ENCODE measurements at regions not wholly inside any gene's neighbourhood (a gene's known extent, or its start where the extent isn't known, plus 50 kb on each side); places are given as distances from the start of the nearest gene placed in this dataset.

DNA sequence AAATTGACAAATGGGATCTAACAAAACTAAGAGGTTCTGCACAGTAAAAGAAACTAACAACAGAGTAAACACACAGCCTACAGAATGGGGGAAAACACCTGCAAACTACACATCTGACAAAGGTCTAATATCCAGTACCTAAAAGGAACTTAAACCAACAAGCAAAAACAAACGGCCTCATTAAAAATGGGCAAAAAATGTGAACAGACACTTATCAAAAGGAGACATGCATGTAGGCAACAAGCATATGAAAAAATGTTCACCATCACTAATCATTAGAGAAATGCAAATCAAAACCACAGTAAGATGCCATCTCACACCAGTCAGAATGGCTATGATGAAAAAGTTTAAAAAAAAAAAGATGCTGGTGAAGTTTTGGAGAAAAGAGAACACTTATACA lies 197.4 kb downstream of the KBTBD2 start:
- dilution Hi-C loops (cut with HindIII; ENCODE audit: low sequenced_read_pairs, unreplicated experiment): no loop called here
- no TSS peak for BruUV-seq (replicated peaks)
- no peak for ATAC-seq (ENCODE audit: low read depth)

More for the DNA sequence above, 197.4 kb downstream of the KBTBD2 start:
- H3K14ac ChIP-seq (replicated peaks; ENCODE audit: low read depth, low read length): no peak overlapping the region
- no peak overlapping the region for H2BK120ac ChIP-seq (ENCODE audit: low read depth, low read length)
- intact Hi-C loops (cut with micrococcal nuclease): no loop called here
- no peaks in the 10 kb centered on the region for H3K36me3 ChIP-seq (ENCODE audit: control insufficient read depth, insufficient read depth, low read length)
- no peak overlapping the region for H4K8ac ChIP-seq (ENCODE audit: low read depth in 2 of 2, low read length in 2 of 2)
- H3K4ac ChIP-seq (ENCODE audit: low read depth, low read length): no peak overlapping the region
- no peak overlapping the region for H2AK9ac ChIP-seq (replicated peaks; ENCODE audit: low read depth, low read length, poor library complexity)
- no peak for TF ChIP-seq RFX5 (IDR thresholded peaks at IDR 0.05; ENCODE audit: low read depth, low read length)
- ChIA-PET CTCF (no interaction called here), POLR2A (ENCODE audit: unreplicated experiment) (no interaction called here)
- H2BK5ac ChIP-seq (ENCODE audit: low read depth, low read length, poor library complexity, severe bottlenecking): no peak overlapping the region
- no peaks in the 10 kb centered on the region for H3K79me1 ChIP-seq (ENCODE audit: low read depth in 1 of 2, low read length in 2 of 2)
- no peak overlapping the region for H3K4me3 ChIP-seq (ENCODE audit: insufficient read depth, low read depth, low read length)
- no peak overlapping the region for H3K56ac ChIP-seq (ENCODE audit: extremely low read depth, insufficient read depth, low read length)
- H4K20me1 ChIP-seq (ENCODE audit: insufficient read depth, low read length): no peaks in the 10 kb centered on the region
- H3K27ac ChIP-seq (ENCODE audit: insufficient read depth, low read length): no peak overlapping the region
- no peak overlapping the region for H2AFZ ChIP-seq (replicated peaks; ENCODE audit: low read length, poor library complexity)
- WGBS, 2 experiments (ENCODE audit: extremely low coverage in 2 of 2, insufficient read length in 1 of 2): no CpG with 5 or more reads among the region's 1 CpG
- no peak overlapping the region for H2BK15ac ChIP-seq (ENCODE audit: low read depth, low read length)
- H3K9me3 ChIP-seq (ENCODE audit: control insufficient read depth, insufficient read depth, low read length): no peaks in the 10 kb centered on the region
- no peak overlapping the region for H2BK20ac ChIP-seq (ENCODE audit: low read depth, low read length)
- H2AK5ac ChIP-seq (ENCODE audit: low read depth, low read length): no peak overlapping the region
- H3K4me2 ChIP-seq (ENCODE audit: low read depth, low read length): no peak overlapping the region
- no peak overlapping the region for H4K5ac ChIP-seq (ENCODE audit: low read depth, low read length)
- no peaks in the 10 kb centered on the region for H3K4me1 ChIP-seq (ENCODE audit: control insufficient read depth, insufficient read depth, low read length)
- in situ Hi-C loops (cut with MboI; ENCODE audit: low sequenced_read_pairs): no loop called here
- DNase-seq: no peak
- no peaks in the 10 kb centered on the region; the same call in 1 of the 2 replicates for H3K9me1 ChIP-seq (ENCODE audit: insufficient read depth, low read length)
- H3K18ac ChIP-seq (ENCODE audit: low read depth, low read length): no peak overlapping the region
- H3K27me3 ChIP-seq (ENCODE audit: control insufficient read depth, insufficient read depth, low read length): no peaks in the 10 kb centered on the region
- H4K91ac ChIP-seq (ENCODE audit: insufficient read depth, low read depth, low read length): no peak overlapping the region
- no peak overlapping the region for H3K9ac ChIP-seq (ENCODE audit: low read depth, low read length)
- no peak overlapping the region for H3K23ac ChIP-seq (ENCODE audit: low read depth, low read length)
